ENCODE measurements at regions not wholly inside any gene's neighbourhood (a gene's known extent, or its start where the extent isn't known, plus 50 kb on each side); places are given as distances from the start of the nearest gene placed in this dataset.
A peak's percentile ranks its signal among the peaks of the same experiment; 100 is the strongest.
"Not testable (repeated sequence)": the region's sequence is repeated elsewhere in the genome, so short reads cannot be mapped to it uniquely, and the experiment has no call there.

DNA sequence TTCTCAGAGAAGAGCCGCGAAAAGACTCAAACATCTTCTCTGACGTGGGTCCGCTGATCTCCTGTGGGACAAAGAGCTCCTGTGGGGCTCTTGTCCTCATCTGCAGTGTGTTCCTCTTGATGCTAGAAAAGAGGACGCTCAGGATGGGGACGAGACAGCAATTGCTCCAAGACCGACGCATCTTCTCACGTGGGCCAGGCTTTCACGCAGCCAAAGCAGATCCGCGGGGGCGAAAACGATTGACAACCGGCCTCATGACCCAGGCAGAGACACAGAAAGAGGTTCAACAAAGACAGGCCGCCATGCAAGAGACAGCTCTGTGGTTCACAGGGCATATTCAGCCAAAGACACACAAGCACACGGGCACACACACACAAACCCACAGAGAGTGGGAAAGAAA lies 971.8 kb upstream of the DEFB115 start:
- in situ Hi-C loops (cut with MboI; ENCODE audit: low pct_unique_long_range_greater_than_20kb in 2 of 9, low sequenced_read_pairs in 9 of 9, unreplicated experiment in 9 of 9), result no loop called here
- ATAC-seq (replicated peaks in 6 of 8), result no peak

DNA sequence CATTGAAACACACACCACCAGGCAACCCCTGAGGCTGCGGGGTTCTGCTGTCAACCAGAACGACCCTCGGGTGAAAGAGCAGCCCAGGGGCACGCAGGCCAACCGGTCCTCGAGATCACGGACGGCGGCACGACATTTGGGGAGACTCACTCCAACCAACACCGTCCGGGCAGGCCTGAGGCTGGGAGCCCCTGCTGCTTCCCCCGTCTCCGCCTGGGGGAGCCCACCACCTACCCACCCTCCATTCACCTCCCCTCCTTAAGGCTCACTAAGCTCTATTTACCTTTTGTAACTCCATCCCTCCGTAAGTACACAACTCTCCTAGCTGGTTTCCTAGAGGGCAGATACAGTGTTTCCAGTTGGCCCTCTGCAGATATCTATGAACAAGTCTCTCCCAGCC lies 971.3 kb upstream of the DEFB115 start:
- ATAC-seq (replicated peaks in 6 of 8), result peak in 5 of 8 experiments; percentile 26 to 54 (median 39)
- in situ Hi-C loops (cut with MboI; ENCODE audit: low pct_unique_long_range_greater_than_20kb in 2 of 9, low sequenced_read_pairs in 9 of 9, unreplicated experiment in 9 of 9), result no loop called here
- H3K4me3 ChIP-seq, result peak overlapping the region in 4 of 5 donors; percentile 9 to 26 (median 22)

More for the DNA sequence above, 971.8 kb upstream of the DEFB115 start:
- WGBS, 10 experiments, result 53 to 97% (median 57%) methylated on average over 4 to 11 of the region's 17 CpGs; no CpG with 5 or more reads in 6 of the 10 experiments
- peaks cover 18 to 23% of the 10 kb centered on the region in 2 donors for H3K4me1 ChIP-seq (replicated peaks in 1 of 2)
- peak overlapping the region in 4 of 5 donors; percentile 9 to 26 (median 22) for H3K4me3 ChIP-seq
- peak overlapping the region; percentile 16 to 89 for H3K27ac ChIP-seq

DNA sequence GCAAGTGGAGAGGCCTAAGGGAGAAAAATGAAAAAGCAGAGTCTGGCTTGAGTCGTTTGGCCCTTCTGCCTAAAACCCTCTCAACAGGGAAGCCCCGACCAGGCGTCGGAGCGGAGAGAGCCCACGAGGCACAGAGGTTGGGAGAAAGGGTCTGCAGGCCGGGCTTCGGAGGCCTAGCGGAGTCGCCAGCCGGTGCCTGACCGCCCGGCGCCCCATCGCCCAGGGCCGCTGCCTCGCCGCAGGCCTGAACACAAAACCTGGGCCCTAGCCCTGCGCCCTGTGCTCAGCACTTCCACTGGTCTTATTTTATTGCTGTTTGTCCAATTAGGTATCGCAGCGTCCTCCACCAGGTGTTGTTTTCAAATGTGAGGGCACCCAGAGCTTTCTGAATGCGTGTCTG lies 970.0 kb upstream of the DEFB115 start:
- 0 to 31% methylated on average over 1 to 7 of the region's 22 CpGs; no CpG with 5 or more reads in 8 of the 10 experiments for WGBS, 10 experiments
- Histone ChIP-seq H3K4me1 (replicated peaks in 1 of 2) (peaks cover 25 to 31% of the 10 kb centered on the region in 2 donors), H3K4me3 (peak overlapping the region in 2 of 5 donors; percentile 26 to 30), H3K27ac (peak overlapping the region; percentile 80 to 89)
- in situ Hi-C loops (cut with MboI; ENCODE audit: low pct_unique_long_range_greater_than_20kb in 2 of 9, low sequenced_read_pairs in 9 of 9, unreplicated experiment in 9 of 9); ATAC-seq (replicated peaks in 6 of 8): not testable (repeated sequence)

More for the DNA sequence above, 971.3 kb upstream of the DEFB115 start:
- WGBS, 10 experiments, result 33 to 60% (median 50%) methylated on average over 1 to 2 of the region's 15 CpGs; no CpG with 5 or more reads in 5 of the 10 experiments
- peaks cover 23 to 27% of the 10 kb centered on the region in 2 donors for H3K4me1 ChIP-seq (replicated peaks in 1 of 2)
- peak overlapping the region; percentile 16 to 89 for H3K27ac ChIP-seq

DNA sequence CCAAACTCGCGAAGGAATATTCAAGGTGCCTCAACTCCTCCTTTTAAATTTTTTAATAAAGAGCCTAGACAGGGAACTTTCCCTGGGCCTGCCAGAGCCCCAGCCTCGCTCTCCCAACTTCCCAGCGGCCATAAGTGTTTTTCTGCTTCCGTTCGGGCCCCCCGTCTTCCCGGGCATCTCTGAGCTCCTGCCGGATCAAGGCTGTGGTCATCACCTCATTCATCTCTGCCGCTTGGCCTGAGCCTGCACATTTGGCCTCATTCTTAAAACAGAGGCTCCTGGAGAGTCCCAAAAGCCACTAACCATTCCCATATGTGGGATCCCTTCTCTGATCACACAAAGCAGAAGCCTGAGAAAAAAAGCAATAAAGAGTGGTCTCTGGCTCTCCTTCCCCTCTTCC lies 969.1 kb upstream of the DEFB115 start:
- 8 to 70% (median 37%) methylated on average over 1 to 6 of the region's 10 CpGs; no CpG with 5 or more reads in 2 of the 10 experiments for WGBS, 10 experiments
- no peak for ATAC-seq (replicated peaks in 6 of 8)
- in situ Hi-C loops (cut with MboI; ENCODE audit: low pct_unique_long_range_greater_than_20kb in 2 of 9, low sequenced_read_pairs in 9 of 9, unreplicated experiment in 9 of 9), result no loop called here
- H3K27ac ChIP-seq, result peak overlapping the region; percentile 93 to 94
- peak overlapping the region; percentile 22 to 38 (median 27) for H3K4me3 ChIP-seq
- H3K4me1 ChIP-seq (replicated peaks in 1 of 2), result peaks cover 21 to 33% of the 10 kb centered on the region in 2 donors

DNA sequence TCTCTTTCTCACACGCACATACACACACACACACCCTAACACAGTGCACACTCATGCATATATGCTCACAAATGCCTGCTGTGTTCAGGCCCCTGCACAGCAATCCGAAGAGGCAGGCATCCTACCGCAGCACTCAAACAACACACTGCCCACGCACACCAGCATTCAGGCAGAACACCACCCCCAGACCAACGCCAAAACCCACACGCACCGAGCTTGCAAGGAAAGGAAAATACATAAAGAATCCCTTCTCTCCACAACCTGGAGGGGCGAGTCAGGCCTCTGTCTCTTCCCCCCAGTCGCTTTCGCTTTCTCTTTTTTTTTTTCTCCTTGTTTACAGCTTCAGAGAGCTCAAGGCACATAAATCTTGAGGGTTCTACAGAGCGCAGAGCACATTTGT lies 968.4 kb upstream of the DEFB115 start:
- 0% methylated on average over 1 of the region's 11 CpGs; no CpG with 5 or more reads in 8 of the 10 experiments for WGBS, 10 experiments
- Histone ChIP-seq H3K27ac (peak overlapping the region; percentile 95 to 98), H3K4me1 (replicated peaks in 1 of 2) (peaks cover 19 to 33% of the 10 kb centered on the region in 2 donors), H3K4me3 (peak overlapping the region; percentile 22 to 38 (median 33))
- ATAC-seq (replicated peaks in 6 of 8); in situ Hi-C loops (cut with MboI; ENCODE audit: low pct_unique_long_range_greater_than_20kb in 2 of 9, low sequenced_read_pairs in 9 of 9, unreplicated experiment in 9 of 9): not testable (repeated sequence)

DNA sequence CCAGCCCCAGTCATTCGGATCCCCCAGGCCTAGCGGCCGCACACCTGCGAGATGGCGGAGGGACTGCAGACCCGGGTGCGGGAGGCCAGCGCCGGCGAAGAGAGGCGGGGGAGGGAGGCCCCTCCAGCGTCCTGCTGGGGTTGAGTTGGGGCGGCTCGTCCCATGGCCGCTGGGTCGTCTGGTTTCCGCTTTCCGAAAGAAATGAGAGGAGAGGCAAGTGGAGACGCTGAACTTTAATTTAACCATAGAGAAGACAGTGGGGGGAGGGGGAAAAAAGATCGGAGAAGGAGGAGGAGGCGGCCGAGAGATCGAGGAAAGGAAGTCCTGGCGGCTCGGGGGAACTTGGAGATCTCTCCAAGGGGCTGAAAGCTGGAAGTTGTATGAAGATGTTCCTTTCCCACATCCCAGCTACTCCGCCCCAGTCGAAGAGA lies 967.7 kb upstream of the DEFB115 start:
- WGBS, 10 experiments, result 7 to 49% (median 20%) methylated on average over 2 to 5 of the region's 27 CpGs; no CpG with 5 or more reads in 6 of the 10 experiments
- Histone ChIP-seq H3K4me3 (peak overlapping the region; percentile 22 to 38 (median 33)), H3K4me1 (replicated peaks in 1 of 2) (peaks cover 19 to 33% of the 10 kb centered on the region in 2 donors), H3K27ac (peak overlapping the region; percentile 95 to 98)
- in situ Hi-C loops (cut with MboI; ENCODE audit: low pct_unique_long_range_greater_than_20kb in 2 of 9, low sequenced_read_pairs in 9 of 9, unreplicated experiment in 9 of 9); ATAC-seq (replicated peaks in 6 of 8): not testable (repeated sequence)

DNA sequence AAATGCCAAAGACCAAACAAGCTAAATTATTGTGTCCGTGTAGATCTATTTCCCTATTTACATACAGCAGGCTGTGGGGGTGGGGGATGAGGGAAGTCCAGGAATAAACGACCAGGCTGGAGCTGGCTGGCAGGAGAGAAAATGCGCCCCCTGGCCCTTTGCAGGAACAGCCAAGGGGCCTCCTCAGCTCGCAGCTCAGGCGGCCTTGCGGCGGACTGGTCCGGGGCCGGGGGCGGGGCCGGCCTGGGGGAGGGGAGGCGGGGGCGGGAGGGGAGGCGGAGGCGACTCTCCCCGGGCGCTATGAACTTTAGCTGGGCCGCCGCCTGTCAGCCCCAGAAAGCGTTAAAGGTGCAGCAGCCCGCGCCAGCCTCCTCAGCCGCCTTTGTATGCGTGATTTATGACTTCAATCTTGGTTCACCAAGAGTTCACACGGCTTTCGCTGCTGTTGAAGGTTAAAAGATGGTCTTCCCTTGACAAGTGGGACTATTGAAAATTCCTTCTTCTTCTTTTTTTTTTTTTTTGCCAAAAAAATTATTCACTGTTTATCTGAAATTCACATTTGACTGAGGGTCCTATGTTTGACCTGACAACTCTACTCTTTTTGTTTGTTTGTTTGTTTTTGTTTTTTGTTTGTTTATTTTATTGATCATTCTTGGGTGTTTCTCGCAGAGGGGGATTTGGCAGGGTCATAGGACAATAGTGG lies 967.0 kb upstream of the DEFB115 start:
- 0 to 48% (median 0%) methylated on average over 1 to 7 of the region's 27 CpGs; no CpG with 5 or more reads in 2 of the 10 experiments for WGBS, 10 experiments
- peak overlapping the region; percentile 95 to 98 for H3K27ac ChIP-seq
- in situ Hi-C loops (cut with MboI; ENCODE audit: low pct_unique_long_range_greater_than_20kb in 2 of 9, low sequenced_read_pairs in 9 of 9, unreplicated experiment in 9 of 9), result not testable (repeated sequence)
- ATAC-seq (replicated peaks in 6 of 8), result peak; percentile 25 to 98 (median 96)
- peaks cover 23 to 34% of the 10 kb centered on the region in 2 donors for H3K4me1 ChIP-seq (replicated peaks in 1 of 2)
- peak overlapping the region; percentile 22 to 38 (median 33) for H3K4me3 ChIP-seq

DNA sequence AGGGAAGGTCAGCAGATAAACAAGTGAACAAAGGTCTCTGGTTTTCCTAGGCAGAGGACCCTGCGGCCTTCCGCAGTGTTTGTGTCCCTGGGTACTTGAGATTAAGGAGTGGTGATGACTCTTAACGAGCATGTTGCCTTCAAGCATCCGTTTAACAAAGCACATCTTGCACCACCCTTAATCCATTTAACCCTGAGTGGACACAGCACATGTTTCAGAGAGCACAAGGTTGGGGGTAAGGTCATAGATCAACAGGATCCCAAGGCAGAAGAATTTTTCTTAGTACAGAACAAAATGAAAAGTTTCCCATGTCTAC lies 966.4 kb upstream of the DEFB115 start:
- Histone ChIP-seq H3K27ac (peak overlapping the region; percentile 42 to 83), H3K4me3 (peak overlapping the region in 1 of 5 donors; percentile 9), H3K4me1 (replicated peaks in 1 of 2) (peaks cover 26 to 34% of the 10 kb centered on the region in 2 donors)
- no CpG with 5 or more reads among the region's 4 CpGs for WGBS, 10 experiments
- in situ Hi-C loops (cut with MboI; ENCODE audit: low pct_unique_long_range_greater_than_20kb in 2 of 9, low sequenced_read_pairs in 9 of 9, unreplicated experiment in 9 of 9), result not testable (repeated sequence)
- ATAC-seq (replicated peaks in 6 of 8), result peak in 5 of 8 experiments; percentile 26 to 41 (median 35)

DNA sequence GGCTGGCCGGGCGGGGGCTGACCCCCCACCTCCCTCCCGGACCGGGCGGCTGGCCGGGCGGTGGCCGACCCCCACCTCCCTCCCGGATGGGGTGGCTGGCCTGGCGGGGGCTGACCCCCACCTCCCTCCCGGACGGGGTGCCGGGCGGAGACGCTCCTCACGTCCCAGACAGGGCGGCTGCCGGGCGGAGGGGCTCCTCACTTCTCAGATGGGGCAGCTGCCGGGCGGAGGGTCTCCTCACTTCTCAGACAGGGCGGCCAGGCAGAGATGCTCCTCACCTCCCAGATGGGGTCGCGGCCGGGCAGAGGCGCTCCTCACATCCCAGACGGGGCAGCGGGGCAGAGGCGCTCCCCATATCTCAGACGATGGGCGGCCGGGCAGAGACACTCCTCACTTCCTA lies 965.8 kb upstream of the DEFB115 start:
- ATAC-seq (replicated peaks in 6 of 8); in situ Hi-C loops (cut with MboI; ENCODE audit: low pct_unique_long_range_greater_than_20kb in 2 of 9, low sequenced_read_pairs in 9 of 9, unreplicated experiment in 9 of 9); H3K4me3 ChIP-seq: not testable (repeated sequence)
- Histone ChIP-seq H3K27ac (peak overlapping the region in 1 of 2 donors; percentile 81), H3K4me1 (replicated peaks in 1 of 2) (peaks cover 28 to 35% of the 10 kb centered on the region in 2 donors)
- whole genome bisulfite sequencing, 10 experiments, result no CpG with 5 or more reads among the region's 32 CpGs

DNA sequence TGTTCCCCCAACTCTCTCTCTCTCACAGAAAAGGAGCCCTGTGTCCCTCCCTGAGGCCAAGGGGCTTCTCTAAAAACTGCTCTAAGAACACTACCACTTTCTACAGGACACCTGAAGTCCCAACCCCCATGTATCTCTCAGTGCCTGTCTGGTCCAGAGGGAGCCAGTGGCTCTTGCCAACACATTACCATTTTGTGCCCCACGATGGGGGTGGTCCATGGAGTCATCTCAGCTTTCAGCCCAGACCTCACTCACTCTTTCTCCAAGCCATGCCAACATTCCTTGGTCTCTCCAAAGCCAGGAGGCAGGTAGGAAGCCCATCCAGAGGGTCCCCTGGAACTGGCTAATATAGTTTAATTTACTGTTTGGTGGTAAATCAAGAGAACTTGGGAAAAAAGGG lies 962.1 kb upstream of the DEFB115 start:
- no CpG with 5 or more reads among the region's 1 CpG for WGBS, 10 experiments
- H3K27ac ChIP-seq, result peak overlapping the region in 1 of 2 donors; percentile 60
- H3K4me3 ChIP-seq; ATAC-seq (replicated peaks in 6 of 8); in situ Hi-C loops (cut with MboI; ENCODE audit: low pct_unique_long_range_greater_than_20kb in 2 of 9, low sequenced_read_pairs in 9 of 9, unreplicated experiment in 9 of 9): not testable (repeated sequence)
- peaks cover 20 to 25% of the 10 kb centered on the region in 2 donors for H3K4me1 ChIP-seq (replicated peaks in 1 of 2)

DNA sequence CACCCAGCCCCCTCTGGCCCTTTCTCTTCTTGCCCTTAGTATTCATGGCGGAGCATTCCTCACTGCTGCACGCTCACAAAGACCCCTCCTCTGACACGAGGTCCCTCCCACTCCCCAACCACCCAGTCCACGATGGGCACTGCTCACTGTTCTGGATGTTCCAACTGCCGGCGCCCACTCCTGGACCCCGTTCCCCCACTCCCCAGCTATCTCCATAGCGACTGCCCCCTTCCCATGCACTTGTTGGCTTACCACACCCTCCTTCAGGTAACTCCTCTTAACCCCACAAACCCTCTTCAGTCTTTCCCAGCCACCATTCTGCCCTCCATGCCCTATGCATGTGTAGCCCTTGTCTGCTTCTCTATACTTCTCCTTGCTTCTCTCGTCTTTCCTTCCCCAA lies 961.5 kb upstream of the DEFB115 start:
- H3K4me1 ChIP-seq (replicated peaks in 1 of 2), result peaks cover 22 to 27% of the 10 kb centered on the region in 2 donors
- in situ Hi-C loops (cut with MboI; ENCODE audit: low pct_unique_long_range_greater_than_20kb in 2 of 9, low sequenced_read_pairs in 9 of 9, unreplicated experiment in 9 of 9); H3K4me3 ChIP-seq; ATAC-seq (replicated peaks in 6 of 8); H3K27ac ChIP-seq: not testable (repeated sequence)
- WGBS, 10 experiments, result 0 to 100% (median 80%) methylated on average over 1 of the region's 9 CpGs; no CpG with 5 or more reads in 7 of the 10 experiments

DNA sequence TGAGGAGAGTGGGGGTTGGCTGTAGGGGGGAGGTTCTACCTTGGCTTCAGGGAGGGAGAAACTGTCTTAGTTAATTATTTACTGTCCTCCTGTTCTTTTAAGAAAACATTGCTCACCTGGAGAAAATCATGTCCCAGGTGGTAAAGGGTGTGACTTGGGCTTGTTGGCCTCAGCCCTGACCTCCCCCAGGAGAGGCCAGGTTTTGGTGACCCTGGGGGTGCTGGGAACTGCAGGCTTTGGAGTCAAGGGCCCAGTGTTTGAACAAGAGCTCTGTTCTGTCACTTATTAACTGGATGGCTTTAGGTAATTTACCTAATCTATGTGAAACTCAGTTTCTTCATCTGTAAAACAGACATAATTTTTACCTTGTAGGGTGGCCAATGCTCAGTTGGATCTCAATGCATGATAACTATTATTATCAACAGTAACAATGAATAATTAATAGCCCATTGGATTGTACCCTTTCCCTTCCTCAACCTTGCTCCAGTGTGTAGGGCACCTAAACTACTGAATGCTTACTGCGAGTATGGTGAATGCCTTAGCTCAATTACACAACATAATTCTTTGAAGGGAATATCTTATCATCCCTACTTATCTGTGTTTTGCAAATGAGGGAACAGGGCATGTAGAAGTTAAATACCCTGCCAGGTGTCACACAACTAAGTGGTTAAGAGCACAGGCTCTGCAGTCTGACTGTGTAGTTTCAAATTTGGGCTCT lies 959.4 kb upstream of the DEFB115 start:
- ATAC-seq (replicated peaks in 6 of 8); in situ Hi-C loops (cut with MboI; ENCODE audit: low pct_unique_long_range_greater_than_20kb in 2 of 9, low sequenced_read_pairs in 9 of 9, unreplicated experiment in 9 of 9); H3K4me3 ChIP-seq; H3K27ac ChIP-seq: not testable (repeated sequence)
- H3K4me1 ChIP-seq (replicated peaks in 1 of 2), result peaks cover 19 to 23% of the 10 kb centered on the region in 2 donors
- WGBS, 10 experiments, result 100% methylated on average over 1 of the region's 1 CpG; no CpG with 5 or more reads in 9 of the 10 experiments

DNA sequence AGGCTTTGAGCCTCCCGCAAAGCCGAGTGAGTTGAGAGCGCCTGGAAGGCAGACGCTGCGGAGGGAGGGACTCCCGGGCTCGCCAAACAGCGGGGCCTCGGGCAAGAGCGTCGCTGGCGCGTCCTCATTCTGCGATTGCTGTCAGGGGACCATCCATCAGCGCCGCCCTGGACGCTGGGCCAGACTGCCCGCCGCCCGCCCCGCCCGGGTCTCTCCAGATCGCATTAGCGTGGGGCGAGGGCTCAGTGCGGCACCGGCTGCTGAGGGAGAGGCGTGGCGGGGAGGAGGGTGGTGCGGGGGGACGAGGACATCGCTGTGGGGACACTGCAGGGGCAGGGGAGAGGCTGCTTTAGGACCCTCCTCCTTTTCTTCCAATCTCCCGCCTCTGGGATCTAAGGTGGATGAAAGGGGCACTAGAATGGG lies 957.2 kb upstream of the DEFB115 start:
- peak in 5 of 8 experiments; percentile 80 to 89 (median 84) for ATAC-seq (replicated peaks in 6 of 8)
- H3K4me1 ChIP-seq (replicated peaks in 1 of 2), result peaks cover 18 to 20% of the 10 kb centered on the region in 2 donors
- H3K4me3 ChIP-seq, result peak overlapping the region in 3 of 5 donors; percentile 4 to 25 (median 21)
- H3K27ac ChIP-seq, result peak overlapping the region; percentile 51 to 74
- 0% methylated on average over 3 to 6 of the region's 33 CpGs; no CpG with 5 or more reads in 8 of the 10 experiments for WGBS, 10 experiments
- in situ Hi-C loops (cut with MboI; ENCODE audit: low pct_unique_long_range_greater_than_20kb in 2 of 9, low sequenced_read_pairs in 9 of 9, unreplicated experiment in 9 of 9), result not testable (repeated sequence)
